ENCODE measurements at regions not wholly inside any gene's neighbourhood (a gene's known extent, or its start where the extent isn't known, plus 50 kb on each side); places are given as distances from the start of the nearest gene placed in this dataset.
A peak's percentile ranks its signal among the peaks of the same experiment; 100 is the strongest.

DNA sequence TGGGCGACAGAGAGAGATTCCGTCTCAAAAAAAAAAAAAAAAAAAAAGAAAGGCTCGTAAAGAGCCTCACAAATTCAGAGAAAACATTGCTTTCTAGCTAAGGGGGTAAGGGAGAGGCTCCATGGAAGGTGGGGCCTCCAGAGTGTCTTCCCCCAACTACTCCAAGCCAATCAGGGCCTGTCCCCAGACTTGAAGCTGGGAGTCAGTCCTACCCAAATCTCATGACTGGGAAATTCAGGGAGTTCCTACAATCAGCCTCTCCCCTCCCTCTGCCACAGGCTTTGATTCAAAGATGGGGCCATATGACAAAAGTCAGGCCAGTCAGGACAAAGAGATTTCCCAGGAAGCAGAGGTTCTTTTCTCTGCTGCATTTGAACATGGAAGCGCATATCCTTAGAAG is 63.0 kb upstream of the NUP160 start:
- Mint-ChIP-seq H3K27ac (peak overlapping the region; percentile 22), H3K4me1 (peaks cover 37% of the 10 kb centered on the region), H3K36me3 (no peaks in the 10 kb centered on the region), H3K4me3 (no peak overlapping the region), H3K9me3 (no peaks in the 10 kb centered on the region), H3K27me3 (peaks cover 1% of the 10 kb centered on the region)
- DNase-seq (ENCODE audit: low spot score in 2 of 2) (no peak), ATAC-seq (ENCODE audit: low read depth) (no peak)

DNA sequence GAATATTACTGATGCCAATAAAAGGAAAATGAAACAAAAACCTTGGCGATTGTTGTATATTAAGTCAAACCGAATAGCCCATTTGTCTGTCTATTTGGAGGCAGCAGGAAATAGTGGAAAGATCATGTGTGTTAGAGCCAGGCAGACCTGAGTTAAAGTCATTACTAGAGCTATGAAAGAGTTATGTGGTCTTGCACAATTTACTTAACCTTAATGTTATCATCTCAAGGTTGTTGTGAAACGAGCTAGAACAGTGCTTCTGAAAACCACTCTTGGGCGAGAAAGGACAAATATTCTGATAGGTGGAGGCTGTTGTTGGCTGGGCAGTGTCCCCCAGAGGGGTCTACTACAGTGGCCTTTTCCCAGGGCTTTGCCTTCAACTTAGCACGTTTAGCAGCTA is 60.0 kb upstream of the NUP160 start:
- no peaks in the 10 kb centered on the region for H3K9me3 Mint-ChIP-seq
- ATAC-seq (ENCODE audit: low read depth) = no peak
- no peaks in the 10 kb centered on the region for H3K36me3 Mint-ChIP-seq
- no peak overlapping the region for H3K27ac Mint-ChIP-seq
- H3K27me3 Mint-ChIP-seq = no peaks in the 10 kb centered on the region
- no peak for DNase-seq (ENCODE audit: low spot score in 2 of 2)
- no peak overlapping the region for H3K4me3 Mint-ChIP-seq
- peaks cover 21% of the 10 kb centered on the region for H3K4me1 Mint-ChIP-seq

DNA sequence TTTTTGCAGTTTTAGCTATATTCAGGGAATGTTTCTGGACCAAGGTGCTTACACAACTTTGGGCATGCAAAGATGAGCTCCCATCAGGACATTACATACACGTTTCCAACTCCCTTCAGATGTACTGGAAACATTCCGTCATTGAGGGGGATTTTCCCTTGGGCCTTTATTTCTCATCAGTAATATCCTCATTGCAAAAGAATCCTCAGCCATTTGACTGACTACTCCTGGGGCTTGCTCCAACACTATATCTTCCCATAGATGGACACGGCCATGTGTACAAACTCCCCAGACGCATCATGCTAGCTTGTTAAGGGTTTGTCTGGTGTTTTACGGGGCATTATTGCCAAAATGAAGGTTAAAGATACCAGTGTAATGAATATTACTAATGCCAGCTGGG is 59.3 kb upstream of the NUP160 start:
- H3K36me3 Mint-ChIP-seq = no peaks in the 10 kb centered on the region
- H3K4me1 Mint-ChIP-seq = peaks cover 19% of the 10 kb centered on the region
- no peak for DNase-seq (ENCODE audit: low spot score in 2 of 2)
- no peaks in the 10 kb centered on the region for H3K27me3 Mint-ChIP-seq
- ATAC-seq (ENCODE audit: low read depth) = no peak
- H3K9me3 Mint-ChIP-seq = no peaks in the 10 kb centered on the region
- H3K27ac Mint-ChIP-seq = no peak overlapping the region
- H3K4me3 Mint-ChIP-seq = no peak overlapping the region

- Mint-ChIP-seq H3K27ac (no peak overlapping the region), H3K4me1 (peaks cover 13% of the 10 kb centered on the region), H3K27me3 (no peaks in the 10 kb centered on the region), H3K36me3 (no peaks in the 10 kb centered on the region), H3K9me3 (no peaks in the 10 kb centered on the region), H3K4me3 (no peak overlapping the region)
- ATAC-seq (ENCODE audit: low read depth) = no peak
- DNase-seq (ENCODE audit: low spot score in 2 of 2) = no peak
Measured at GRCh38 chr11:47906066-47906465, 57.9 kb upstream of the NUP160 start.

DNA sequence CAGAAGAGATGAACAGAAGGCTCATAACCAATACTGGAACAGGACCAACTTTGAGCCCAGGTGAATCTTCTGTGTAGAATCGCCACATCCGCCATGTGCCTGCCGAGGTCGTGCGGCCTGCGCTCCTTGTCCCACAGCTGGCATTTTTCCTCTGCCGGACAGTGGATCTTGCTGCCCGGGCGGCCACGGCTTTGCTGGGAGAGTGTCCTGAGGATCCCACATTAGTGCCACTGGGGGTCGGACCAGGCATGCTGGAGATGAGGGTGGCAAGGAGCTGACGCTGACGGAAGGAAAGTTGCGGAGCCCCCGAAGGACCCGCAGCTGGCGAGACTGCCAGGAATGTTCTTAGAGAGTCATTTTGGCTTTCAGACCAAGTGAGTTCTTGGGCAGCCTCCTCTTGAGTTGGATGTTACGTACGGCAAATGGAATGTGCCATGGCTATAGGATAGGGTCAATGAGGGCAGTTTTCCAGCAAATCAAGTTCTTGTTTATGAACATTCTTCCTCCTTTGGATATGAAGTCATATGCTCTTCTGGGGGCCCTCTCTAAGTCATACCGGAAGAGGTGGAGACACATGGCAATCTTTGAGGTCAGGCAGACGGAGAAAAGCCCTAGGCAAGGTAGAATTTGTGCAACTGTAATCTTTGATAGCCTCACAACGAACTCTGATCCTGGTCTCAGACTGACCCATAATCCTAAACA is 57.4 kb upstream of the NUP160 start:
- Mint-ChIP-seq H3K36me3 (no peaks in the 10 kb centered on the region), H3K4me3 (no peak overlapping the region), H3K27ac (no peak overlapping the region), H3K4me1 (peaks cover 13% of the 10 kb centered on the region), H3K27me3 (no peaks in the 10 kb centered on the region), H3K9me3 (no peaks in the 10 kb centered on the region)
- no peak for ATAC-seq (ENCODE audit: low read depth)
- no peak for DNase-seq (ENCODE audit: low spot score in 2 of 2)

- no peak for DNase-seq (ENCODE audit: low spot score in 2 of 2)
- no peak overlapping the region for H3K27ac Mint-ChIP-seq
- no peak overlapping the region for H3K4me3 Mint-ChIP-seq
- ATAC-seq (ENCODE audit: low read depth) = no peak
- no peaks in the 10 kb centered on the region for H3K9me3 Mint-ChIP-seq
- H3K27me3 Mint-ChIP-seq = no peaks in the 10 kb centered on the region
- H3K36me3 Mint-ChIP-seq = no peaks in the 10 kb centered on the region
- peaks cover 19% of the 10 kb centered on the region for H3K4me1 Mint-ChIP-seq
Measured at GRCh38 chr11:47904808-47905207, 56.7 kb upstream of the NUP160 start.

- Mint-ChIP-seq H3K36me3 (no peaks in the 10 kb centered on the region), H3K4me3 (no peak overlapping the region), H3K27me3 (no peaks in the 10 kb centered on the region), H3K4me1 (peaks cover 24% of the 10 kb centered on the region), H3K9me3 (no peaks in the 10 kb centered on the region), H3K27ac (no peak overlapping the region)
- ATAC-seq (ENCODE audit: low read depth) = no peak
- no peak for DNase-seq (ENCODE audit: low spot score in 2 of 2)
Measured at GRCh38 chr11:47904048-47904447, 55.9 kb upstream of the NUP160 start.

GRCh38 chr11:47899801-47900200 is 51.7 kb upstream of the NUP160 start:
- peak overlapping the region; percentile 96 for H3K27ac Mint-ChIP-seq
- peak overlapping the region; percentile 21 for H3K4me3 Mint-ChIP-seq
- H3K36me3 Mint-ChIP-seq = peaks cover 2% of the 10 kb centered on the region
- ATAC-seq (ENCODE audit: low read depth) (peak; percentile 95), DNase-seq (ENCODE audit: low spot score in 2 of 2) (peak; percentile 43 to 78)
- peaks cover 23% of the 10 kb centered on the region for H3K4me1 Mint-ChIP-seq
- no peaks in the 10 kb centered on the region for H3K27me3 Mint-ChIP-seq
- peaks cover 2% of the 10 kb centered on the region for H3K9me3 Mint-ChIP-seq

All from memory B cell (primary cell).